ENCODE measurements at regions not wholly inside any gene's neighbourhood (a gene's known extent, or its start where the extent isn't known, plus 50 kb on each side); places are given as distances from the start of the nearest gene placed in this dataset.
"Not testable (repeated sequence)": the region's sequence is repeated elsewhere in the genome, so short reads cannot be mapped to it uniquely, and the experiment has no call there.

DNA sequence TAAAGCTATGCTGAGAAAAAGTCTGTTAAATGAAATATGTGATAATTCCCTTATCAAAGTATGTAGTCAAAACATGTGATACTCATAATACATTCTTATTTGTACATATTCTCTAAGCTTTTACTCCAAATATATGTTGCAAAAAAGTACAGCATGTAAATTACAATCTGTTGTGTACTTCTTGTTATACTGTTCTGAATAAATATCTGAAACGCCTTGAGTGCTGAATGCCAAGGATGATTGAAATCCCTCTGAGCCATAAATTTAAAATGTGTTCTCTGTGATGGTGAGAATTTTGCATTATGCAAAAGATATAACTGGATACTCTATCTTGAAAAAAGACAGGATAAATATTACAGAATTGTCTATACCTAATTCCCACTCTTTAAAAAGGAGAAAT is 1128.0 kb downstream of the STPG2 start:
- Histone ChIP-seq H3K9me3 (ENCODE audit: severe bottlenecking) (no peaks in the 10 kb centered on the region), H3K27me3 (ENCODE audit: insufficient read depth, low read depth, severe bottlenecking) (no peaks in the 10 kb centered on the region), H3K4me3 (ENCODE audit: low read depth, low read length) (no peak overlapping the region), H3K27ac (no peak overlapping the region), H3K36me3 (no peaks in the 10 kb centered on the region)
- TF ChIP-seq, protein P1, sequence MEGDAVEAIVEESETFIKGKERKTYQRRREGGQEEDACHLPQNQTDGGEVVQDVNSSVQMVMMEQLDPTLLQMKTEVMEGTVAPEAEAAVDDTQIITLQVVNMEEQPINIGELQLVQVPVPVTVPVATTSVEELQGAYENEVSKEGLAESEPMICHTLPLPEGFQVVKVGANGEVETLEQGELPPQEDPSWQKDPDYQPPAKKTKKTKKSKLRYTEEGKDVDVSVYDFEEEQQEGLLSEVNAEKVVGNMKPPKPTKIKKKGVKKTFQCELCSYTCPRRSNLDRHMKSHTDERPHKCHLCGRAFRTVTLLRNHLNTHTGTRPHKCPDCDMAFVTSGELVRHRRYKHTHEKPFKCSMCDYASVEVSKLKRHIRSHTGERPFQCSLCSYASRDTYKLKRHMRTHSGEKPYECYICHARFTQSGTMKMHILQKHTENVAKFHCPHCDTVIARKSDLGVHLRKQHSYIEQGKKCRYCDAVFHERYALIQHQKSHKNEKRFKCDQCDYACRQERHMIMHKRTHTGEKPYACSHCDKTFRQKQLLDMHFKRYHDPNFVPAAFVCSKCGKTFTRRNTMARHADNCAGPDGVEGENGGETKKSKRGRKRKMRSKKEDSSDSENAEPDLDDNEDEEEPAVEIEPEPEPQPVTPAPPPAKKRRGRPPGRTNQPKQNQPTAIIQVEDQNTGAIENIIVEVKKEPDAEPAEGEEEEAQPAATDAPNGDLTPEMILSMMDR (IDR thresholded peaks at IDR 0.05; ENCODE audit: low read depth, low read length), result no peak
- no peak for DNase-seq

DNA sequence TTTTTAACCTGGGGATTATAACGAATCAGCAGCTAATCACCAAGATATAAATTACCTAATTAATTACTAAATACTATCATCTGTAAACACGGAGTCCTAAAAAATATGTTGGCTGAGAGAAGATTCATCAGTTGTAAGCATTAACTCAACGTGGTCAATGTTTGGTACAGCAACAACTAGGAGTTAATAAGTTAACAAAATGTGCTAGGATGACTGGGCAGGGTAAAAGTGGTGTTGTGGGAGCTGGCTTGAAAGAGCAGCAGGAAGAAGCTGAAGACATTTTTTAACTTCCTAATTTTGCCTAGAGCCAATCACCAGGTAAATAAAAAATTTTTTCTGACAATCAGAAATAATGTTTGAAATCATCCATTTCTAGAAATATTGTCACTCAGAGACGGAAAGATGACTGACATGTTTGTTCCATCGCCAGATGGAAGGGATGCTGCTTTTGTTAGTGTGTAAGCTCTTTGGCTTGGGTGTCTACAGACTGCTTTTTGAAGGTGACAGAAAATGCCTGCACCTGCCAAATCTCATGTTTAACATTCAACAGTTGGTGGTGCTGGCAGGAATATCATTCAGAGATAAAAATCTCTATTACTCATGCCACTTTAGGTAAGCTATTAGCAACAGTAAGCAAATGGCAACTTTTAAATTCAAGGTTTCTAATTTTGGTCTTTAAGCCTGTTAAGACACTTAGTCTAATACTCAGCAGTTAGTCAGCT is 1126.9 kb downstream of the STPG2 start:
- Histone ChIP-seq H3K4me3 (ENCODE audit: low read depth, low read length) (no peak overlapping the region), H3K9me3 (ENCODE audit: severe bottlenecking) (no peaks in the 10 kb centered on the region), H3K36me3 (no peaks in the 10 kb centered on the region), H3K27me3 (ENCODE audit: insufficient read depth, low read depth, severe bottlenecking) (no peaks in the 10 kb centered on the region), H3K27ac (no peak overlapping the region)
- no peak for DNase-seq
- TF ChIP-seq, protein P1 (IDR thresholded peaks at IDR 0.05; ENCODE audit: low read depth, low read length), result no peak

DNA sequence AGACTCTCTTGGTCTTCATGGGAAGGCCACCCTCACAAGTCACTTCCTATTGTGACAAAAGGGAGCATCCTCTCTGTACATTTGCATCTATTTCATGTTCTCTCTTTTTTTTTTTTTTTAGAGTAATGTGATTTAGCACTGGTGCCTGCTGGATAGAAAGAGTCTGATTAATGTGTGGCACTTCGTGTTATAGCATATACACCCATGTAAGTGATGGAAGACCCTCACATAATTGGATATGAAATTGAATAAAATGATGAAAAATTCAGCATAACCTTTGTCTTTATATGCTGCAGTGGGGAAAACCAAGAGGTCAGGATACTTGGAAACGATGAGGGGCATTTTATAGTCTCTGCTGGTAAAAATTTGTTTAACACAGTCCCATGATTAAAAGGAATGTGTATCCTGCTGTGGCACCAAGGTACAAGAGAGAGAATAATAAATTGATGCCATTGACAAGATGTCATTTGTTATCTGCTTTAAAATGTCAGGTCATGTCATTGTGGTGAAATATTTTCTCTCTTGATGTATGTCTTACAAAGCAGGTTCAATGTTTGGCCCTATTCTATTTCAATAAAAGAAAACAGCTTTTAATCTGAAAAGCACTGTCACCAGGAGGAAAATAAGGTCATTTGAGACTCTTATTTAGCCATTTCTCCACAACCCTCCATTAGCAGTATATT is 1115.4 kb downstream of the STPG2 start:
- DNase-seq, result no peak
- Histone ChIP-seq H3K27me3 (ENCODE audit: insufficient read depth, low read depth, severe bottlenecking) (no peaks in the 10 kb centered on the region), H3K4me3 (ENCODE audit: low read depth, low read length) (no peak overlapping the region), H3K36me3 (no peaks in the 10 kb centered on the region), H3K27ac (no peak overlapping the region), H3K9me3 (ENCODE audit: severe bottlenecking) (no peaks in the 10 kb centered on the region)
- TF ChIP-seq, protein P1 (IDR thresholded peaks at IDR 0.05; ENCODE audit: low read depth, low read length), result no peak

DNA sequence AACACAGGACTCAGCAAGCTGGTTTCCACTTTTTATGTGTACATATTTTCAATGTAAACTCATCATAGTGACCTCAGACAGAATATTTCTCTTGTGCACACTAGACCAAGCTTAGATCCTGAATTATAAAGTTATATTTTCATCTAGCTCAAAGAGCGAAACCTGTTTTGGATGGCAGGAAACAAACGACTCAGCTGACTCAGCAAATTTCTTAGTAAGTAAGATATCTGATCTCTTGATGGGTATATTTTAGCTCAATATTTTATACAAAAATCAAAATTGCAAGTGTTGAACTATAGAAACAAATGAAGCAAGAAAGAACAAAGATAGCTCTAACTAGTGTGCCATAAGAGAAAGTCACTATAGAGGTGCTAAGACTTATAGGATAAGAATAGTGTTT is 1114.5 kb downstream of the STPG2 start:
- TF ChIP-seq, protein P1 (IDR thresholded peaks at IDR 0.05; ENCODE audit: low read depth, low read length), result no peak
- no peaks in the 10 kb centered on the region for H3K9me3 ChIP-seq (ENCODE audit: severe bottlenecking)
- no peak overlapping the region for H3K4me3 ChIP-seq (ENCODE audit: low read depth, low read length)

DNA sequence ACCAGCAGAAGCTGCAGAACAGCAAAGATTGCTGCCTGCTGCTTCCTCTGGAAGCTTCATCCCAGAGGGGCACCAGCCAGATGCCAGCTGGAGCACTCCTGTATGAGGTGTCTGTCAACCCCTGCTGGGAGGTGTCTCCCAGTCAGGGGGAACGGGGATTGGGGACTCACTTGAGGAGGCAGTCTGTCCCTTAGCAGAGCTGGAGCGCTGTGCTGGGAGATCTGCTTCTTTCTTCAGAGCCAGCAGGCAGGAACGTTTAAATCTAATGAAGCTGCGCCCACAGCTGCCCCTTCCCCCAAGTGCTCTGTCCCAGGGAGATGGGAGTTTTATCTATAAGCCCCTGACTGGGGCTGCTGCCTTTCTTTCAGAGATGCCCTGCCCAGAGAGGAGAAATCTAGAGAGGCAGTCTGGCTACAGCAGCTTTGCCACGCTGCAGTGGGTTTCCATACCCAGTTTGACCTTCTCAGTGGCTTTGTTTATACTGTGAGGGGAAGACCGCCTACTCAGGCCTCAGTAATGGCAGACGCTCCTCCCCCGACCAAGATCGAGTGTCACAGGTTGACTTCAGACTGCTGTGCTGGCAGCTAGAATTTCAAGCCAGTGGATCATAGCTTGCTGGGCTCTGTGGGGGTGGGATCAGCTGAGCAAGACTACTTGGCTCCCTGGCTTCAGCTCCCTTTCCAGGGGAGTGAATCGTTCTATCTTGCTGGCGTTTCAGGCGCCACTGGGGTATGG is 1105.7 kb downstream of the STPG2 start:
- not testable (repeated sequence) for H3K4me3 ChIP-seq (ENCODE audit: low read depth, low read length); H3K27me3 ChIP-seq (ENCODE audit: insufficient read depth, low read depth, severe bottlenecking); H3K27ac ChIP-seq; H3K36me3 ChIP-seq; H3K9me3 ChIP-seq (ENCODE audit: severe bottlenecking)
- DNase-seq, result peak; percentile 53

More for the DNA sequence above, 1114.5 kb downstream of the STPG2 start:
- H3K27ac ChIP-seq, result no peak overlapping the region
- H3K27me3 ChIP-seq (ENCODE audit: insufficient read depth, low read depth, severe bottlenecking), result no peaks in the 10 kb centered on the region
- DNase-seq, result no peak
- no peaks in the 10 kb centered on the region for H3K36me3 ChIP-seq

DNA sequence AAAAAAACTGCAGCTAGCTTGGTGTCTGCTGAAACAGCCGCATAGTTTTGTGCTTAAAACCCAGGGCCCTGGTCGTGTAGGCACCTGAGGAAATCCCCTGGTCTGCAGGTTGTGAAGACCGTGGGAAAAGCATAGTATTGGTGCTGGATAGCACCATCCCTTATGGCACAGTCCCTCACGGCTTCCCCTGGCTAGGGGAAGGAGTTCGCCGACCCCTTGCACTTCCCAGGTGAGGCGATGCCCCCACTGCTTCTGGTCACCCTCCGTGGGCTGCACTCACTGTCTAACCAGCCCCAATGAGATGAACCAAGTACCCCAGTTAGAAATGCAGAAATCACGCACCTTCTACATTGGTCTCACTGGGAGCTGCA is 1105.1 kb downstream of the STPG2 start:
- TF ChIP-seq, protein P1 (IDR thresholded peaks at IDR 0.05; ENCODE audit: low read depth, low read length), result no peak
- no peaks in the 10 kb centered on the region for H3K36me3 ChIP-seq
- no peaks in the 10 kb centered on the region for H3K27me3 ChIP-seq (ENCODE audit: insufficient read depth, low read depth, severe bottlenecking)
- DNase-seq, result no peak
- H3K27ac ChIP-seq, result no peak overlapping the region
- no peak overlapping the region for H3K4me3 ChIP-seq (ENCODE audit: low read depth, low read length)
- no peaks in the 10 kb centered on the region for H3K9me3 ChIP-seq (ENCODE audit: severe bottlenecking)

Data from WERI-Rb-1 (cell line).